Hepatocyte (in vitro differentiated cells): ENCODE measurements at regions not wholly inside any gene's neighbourhood (a gene's known extent, or its start where the extent isn't known, plus 50 kb on each side); places are given as distances from the start of the nearest gene placed in this dataset.

Source experiments
- EZH2 ChIP-seq: fragments of 200-600 bp; sonication (generic); IDR thresholded peaks from 2 replicates; pipeline ENCODE4 v1.6.1; 2016; ENCODE audit warnings: antibody characterized with exemption, mild to moderate bottlenecking, borderline replicate concordance
- EZH2phosphoT487 ChIP-seq: fragments of 200-600 bp; sonication (generic); IDR thresholded peaks from one replicate; pipeline ENCODE4 v1.6.1; 2018; ENCODE audit warnings: antibody characterized with exemption, mild to moderate bottlenecking, low read depth, moderate library complexity; ENCODE audit not compliant: unreplicated experiment, severe bottlenecking
- TF ChIP-seq, protein P1 (sequence below): fragments of 200-600 bp; sonication (generic); IDR thresholded peaks from 2 replicates; pipeline ENCODE4 v1.5.1; 2016; ENCODE audit warnings: antibody characterized with exemption, mild to moderate bottlenecking; ENCODE audit not compliant: poor library complexity

DNA sequence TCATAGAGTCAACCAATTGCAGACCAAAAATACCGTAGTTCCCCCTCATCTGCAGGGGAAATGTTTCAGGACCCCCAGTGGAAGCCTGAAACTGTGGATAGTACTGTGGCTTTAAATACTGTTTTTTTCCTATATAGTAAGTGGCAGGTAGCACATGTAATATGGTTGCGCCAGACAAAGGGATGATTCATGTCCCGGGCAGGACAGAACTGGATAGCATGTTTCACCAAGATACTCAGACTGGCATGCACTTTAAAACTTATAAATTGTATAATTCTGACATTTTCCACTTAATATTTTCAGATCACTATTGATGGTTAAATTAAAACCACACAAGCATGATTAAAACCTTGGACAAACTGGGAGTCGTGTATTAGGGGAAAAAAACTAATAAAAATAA is 276.3 kb upstream of the AGA start:
- TF ChIP-seq, protein P1, sequence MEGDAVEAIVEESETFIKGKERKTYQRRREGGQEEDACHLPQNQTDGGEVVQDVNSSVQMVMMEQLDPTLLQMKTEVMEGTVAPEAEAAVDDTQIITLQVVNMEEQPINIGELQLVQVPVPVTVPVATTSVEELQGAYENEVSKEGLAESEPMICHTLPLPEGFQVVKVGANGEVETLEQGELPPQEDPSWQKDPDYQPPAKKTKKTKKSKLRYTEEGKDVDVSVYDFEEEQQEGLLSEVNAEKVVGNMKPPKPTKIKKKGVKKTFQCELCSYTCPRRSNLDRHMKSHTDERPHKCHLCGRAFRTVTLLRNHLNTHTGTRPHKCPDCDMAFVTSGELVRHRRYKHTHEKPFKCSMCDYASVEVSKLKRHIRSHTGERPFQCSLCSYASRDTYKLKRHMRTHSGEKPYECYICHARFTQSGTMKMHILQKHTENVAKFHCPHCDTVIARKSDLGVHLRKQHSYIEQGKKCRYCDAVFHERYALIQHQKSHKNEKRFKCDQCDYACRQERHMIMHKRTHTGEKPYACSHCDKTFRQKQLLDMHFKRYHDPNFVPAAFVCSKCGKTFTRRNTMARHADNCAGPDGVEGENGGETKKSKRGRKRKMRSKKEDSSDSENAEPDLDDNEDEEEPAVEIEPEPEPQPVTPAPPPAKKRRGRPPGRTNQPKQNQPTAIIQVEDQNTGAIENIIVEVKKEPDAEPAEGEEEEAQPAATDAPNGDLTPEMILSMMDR: no peak
- TF ChIP-seq EZH2: no peak
- TF ChIP-seq EZH2phosphoT487: no peak
